ENCODE measurements at regions not wholly inside any gene's neighbourhood (a gene's known extent, or its start where the extent isn't known, plus 50 kb on each side); places are given as distances from the start of the nearest gene placed in this dataset.

- TF ChIP-seq HNF4A (conservative IDR thresholded peaks at IDR 0.05), result no peak
- TF ChIP-seq GABPA (IDR thresholded peaks at IDR 0.05 in 1 of 2, conservative IDR thresholded peaks at IDR 0.05 in 1 of 2), result no peak
- TF ChIP-seq FOXA1 (IDR thresholded peaks at IDR 0.05), result no peak
- TF ChIP-seq CTCF (IDR thresholded peaks at IDR 0.05; ENCODE audit: low read depth, low read length, missing input control), result no peak
- no peak for TF ChIP-seq FOXA2 (IDR thresholded peaks at IDR 0.05)
- no peak for TF ChIP-seq JUND (IDR thresholded peaks at IDR 0.05)
- no peak for TF ChIP-seq HNF4G (IDR thresholded peaks at IDR 0.05)
- no peak for TF ChIP-seq EGR1 (IDR thresholded peaks at IDR 0.05; ENCODE audit: low read depth in 2 of 2)
- TF ChIP-seq TAF1 (conservative IDR thresholded peaks at IDR 0.05), result no peak
- no peak for TF ChIP-seq RXRA (IDR thresholded peaks at IDR 0.05)
- TF ChIP-seq NR2F2 (IDR thresholded peaks at IDR 0.05), result no peak
- no peak for TF ChIP-seq ATF3 (IDR thresholded peaks at IDR 0.05)
- TF ChIP-seq YY1 (IDR thresholded peaks at IDR 0.05), result no peak
- TF ChIP-seq MAX (IDR thresholded peaks at IDR 0.05), result no peak
- no peak for TF ChIP-seq REST (IDR thresholded peaks at IDR 0.05)
- TF ChIP-seq ZBTB33 (IDR thresholded peaks at IDR 0.05), result no peak
- no peak for TF ChIP-seq SP1 (IDR thresholded peaks at IDR 0.05)
- no peak for TF ChIP-seq RAD21 (IDR thresholded peaks at IDR 0.05)
- H3K9me3 ChIP-seq (ENCODE audit: control insufficient read depth in 4 of 4, low read length in 3 of 4), result no peaks in the 10 kb centered on the region
- H3K36me3 ChIP-seq (ENCODE audit: control insufficient read depth in 4 of 4, insufficient read depth in 3 of 4, low read depth in 1 of 4, low read length in 3 of 4), result no peaks in the 10 kb centered on the region
- no peak overlapping the region for H3K27ac ChIP-seq (ENCODE audit: low read depth in 1 of 2, low read length in 2 of 2)
- DNase-seq (ENCODE audit: low spot score), result no peak
- H3K9ac ChIP-seq (ENCODE audit: low read depth in 1 of 2, low read length in 2 of 2), result no peak overlapping the region
- 73% methylated on average over 1 of the region's 1 CpG for WGBS
- H3K4me1 ChIP-seq (ENCODE audit: control insufficient read depth in 4 of 4, insufficient read depth in 4 of 4, low read length in 3 of 4), result no peaks in the 10 kb centered on the region
- H3K27me3 ChIP-seq (ENCODE audit: control insufficient read depth in 4 of 4, insufficient read depth in 4 of 4, low read length in 3 of 4), result peaks cover 0 to 2% (median under 1%) of the 10 kb centered on the region in 4 donors
- H3K4me3 ChIP-seq (ENCODE audit: low read depth in 1 of 3, low read length in 3 of 3), result no peak overlapping the region
Observed at GRCh38 chr10:118436742-118437141, 94.6 kb upstream of the FAM204A start.
